IMR-90 (cell line): ENCODE measurements at regions not wholly inside any gene's neighbourhood (a gene's known extent, or its start where the extent isn't known, plus 50 kb on each side); places are given as distances from the start of the nearest gene placed in this dataset.

Source experiments
- ATAC-seq: fragments of 200-7000 bp; cut with Tn5 transposase; 2 replicates; pipeline ENCODE4 v1.9.1; 2020; ENCODE audit warnings: low read depth, mild to moderate bottlenecking, moderate library complexity
- BruUV-seq: library from RNA; stranded (reverse); fragments of 400-500 nt; replicated peaks from 2 replicates; lab custom pipeline; 2021; lab: Mats Ljungman, UMichigan
- CTCF ChIA-PET: fragments of 300-600 bp; formaldehyde crosslinking; extraction: SDS; loops from one replicate; lab custom pipeline; 2021; ENCODE audit warnings: antibody characterized with exemption; lab: Yijun Ruan, JAX
- POLR2A ChIA-PET: fragments of 300-600 bp; sonication (Branson Sonifier 250); formaldehyde crosslinking; loops from one replicate; lab custom pipeline; 2022; ENCODE audit warnings: antibody characterized with exemption; ENCODE audit not compliant: unreplicated experiment; lab: Charles Lee
- DNase-seq: peaks from one replicate; pipeline ENCODE4 v3.0.0; 2013
- H2AFZ ChIP-seq: replicated peaks from 2 replicates; pipeline ENCODE3; 2013; ENCODE audit warnings: low read length, mild to moderate bottlenecking; ENCODE audit not compliant: poor library complexity
- H2AK5ac ChIP-seq: 2 replicates; pipeline ENCODE4 v1.6.1; 2013; ENCODE audit warnings: low read depth, low read length, inconsistent platforms
- H2AK9ac ChIP-seq: replicated peaks from 2 replicates; pipeline ENCODE3; 2013; ENCODE audit warnings: mild to moderate bottlenecking, low read depth, low read length, moderate library complexity; ENCODE audit not compliant: poor library complexity
- H2BK120ac ChIP-seq: 2 replicates; pipeline ENCODE4 v1.6.1; 2013; ENCODE audit warnings: low read depth, low read length, inconsistent platforms
- H2BK15ac ChIP-seq: 3 replicates; pipeline ENCODE4 v1.6.1; 2013; ENCODE audit warnings: low read depth, low read length, inconsistent platforms
- H2BK20ac ChIP-seq: 2 replicates; pipeline ENCODE4 v1.6.1; 2013; ENCODE audit warnings: low read depth, mild to moderate bottlenecking, inconsistent platforms, low read length, moderate library complexity
- H2BK5ac ChIP-seq: 2 replicates; pipeline ENCODE4 v1.6.1; 2013; ENCODE audit warnings: mild to moderate bottlenecking, low read depth, low read length, inconsistent platforms; ENCODE audit not compliant: poor library complexity, severe bottlenecking
- H3K14ac ChIP-seq: replicated peaks from 2 replicates; pipeline ENCODE4 v1.6.1; 2013; ENCODE audit warnings: low read depth, low read length, inconsistent platforms
- H3K18ac ChIP-seq: 2 replicates; pipeline ENCODE4 v1.6.1; 2013; ENCODE audit warnings: low read depth, low read length, control low read depth
- H3K23ac ChIP-seq: 2 replicates; pipeline ENCODE4 v1.6.1; 2013; ENCODE audit warnings: low read depth, low read length, inconsistent platforms
- H3K27ac ChIP-seq: 2 replicates; pipeline ENCODE4 v1.5.1; 2013; ENCODE audit warnings: mild to moderate bottlenecking, control low read depth, low read length; ENCODE audit not compliant: insufficient read depth
- H3K27me3 ChIP-seq: 2 replicates; pipeline ENCODE4 v1.6.1; 2013; ENCODE audit warnings: low read length; ENCODE audit not compliant: control insufficient read depth, insufficient read depth
- H3K36me3 ChIP-seq: 2 replicates; pipeline ENCODE4 v1.6.1; 2013; ENCODE audit warnings: low read length, mixed read lengths; ENCODE audit not compliant: control insufficient read depth, insufficient read depth
- H3K4ac ChIP-seq: 2 replicates; pipeline ENCODE4 v1.6.1; 2013; ENCODE audit warnings: low read depth, low read length, inconsistent platforms
- H3K4me1 ChIP-seq: 2 replicates; pipeline ENCODE4 v1.6.1; 2013; ENCODE audit warnings: low read length, mixed read lengths; ENCODE audit not compliant: control insufficient read depth, insufficient read depth
- H3K4me2 ChIP-seq: 2 replicates; pipeline ENCODE4 v1.6.1; 2013; ENCODE audit warnings: low read depth, mild to moderate bottlenecking, control low read depth, low read length, moderate library complexity
- H3K4me3 ChIP-seq: 2 replicates; pipeline ENCODE4 v1.5.1; 2013; ENCODE audit warnings: low read depth, mild to moderate bottlenecking, control low read depth, low read length, moderate library complexity; ENCODE audit not compliant: insufficient read depth
- H3K56ac ChIP-seq: 2 replicates; pipeline ENCODE4 v1.6.1; 2013; ENCODE audit warnings: low read length, inconsistent platforms; ENCODE audit not compliant: insufficient read depth; ENCODE audit errors: extremely low read depth
- H3K79me1 ChIP-seq, 2 experiments: 2 replicates each; pipeline ENCODE4 v1.6.1; 2013; ENCODE audit warnings: low read length in 2 of 2, inconsistent platforms in 1 of 2, low read depth in 1 of 2
- H3K9ac ChIP-seq: 2 replicates; pipeline ENCODE4 v1.6.1; 2013; ENCODE audit warnings: low read depth, low read length, control low read depth
- H3K9me1 ChIP-seq: 2 replicates; pipeline ENCODE4 v1.6.1; 2013; ENCODE audit warnings: low read length, inconsistent platforms; ENCODE audit not compliant: insufficient read depth
- H3K9me3 ChIP-seq: 2 replicates; pipeline ENCODE4 v1.6.1; 2013; ENCODE audit warnings: low read length; ENCODE audit not compliant: control insufficient read depth, insufficient read depth
- H4K20me1 ChIP-seq: 2 replicates; pipeline ENCODE4 v1.6.1; 2013; ENCODE audit warnings: low read length, inconsistent platforms; ENCODE audit not compliant: insufficient read depth
- H4K5ac ChIP-seq: 2 replicates; pipeline ENCODE4 v1.6.1; 2013; ENCODE audit warnings: mild to moderate bottlenecking, low read depth, low read length, control low read depth
- H4K8ac ChIP-seq, 2 experiments: 2 replicates each; pipeline ENCODE4 v1.6.1; 2013; ENCODE audit warnings: low read depth in 2 of 2, low read length in 2 of 2, control low read depth in 1 of 2, inconsistent platforms in 1 of 2
- H4K91ac ChIP-seq: 2 replicates; pipeline ENCODE4 v1.6.1; 2013; ENCODE audit warnings: low read depth, low read length, inconsistent platforms; ENCODE audit not compliant: insufficient read depth
- BHLHE40 ChIP-seq: fragments of 150-350 bp; IDR thresholded peaks from 2 replicates; pipeline ENCODE4 v1.6.1; 2016; ENCODE audit warnings: mild to moderate bottlenecking, low read depth, low read length
- CHD1 ChIP-seq: IDR thresholded peaks from 2 replicates; pipeline ENCODE4 v1.6.1; 2012; ENCODE audit warnings: low read depth, low read length, improper control_type of control experiment
- FOS ChIP-seq: fragments of 150-350 bp; IDR thresholded peaks from 2 replicates; pipeline ENCODE4 v1.6.1; 2016; ENCODE audit warnings: low read depth, low read length
- MAFK ChIP-seq: IDR thresholded peaks from 2 replicates; pipeline ENCODE4 v1.6.1; 2012; ENCODE audit warnings: low read depth, low read length, improper control_type of control experiment
- MAZ ChIP-seq: IDR thresholded peaks from 2 replicates; pipeline ENCODE4 v1.6.1; 2012; ENCODE audit warnings: low read depth, mild to moderate bottlenecking, low read length, improper control_type of control experiment, moderate library complexity, borderline replicate concordance
- MXI1 ChIP-seq: IDR thresholded peaks from 2 replicates; pipeline ENCODE4 v1.6.1; 2012; ENCODE audit warnings: low read depth, mild to moderate bottlenecking, low read length, moderate library complexity, borderline replicate concordance
- NFE2L2 ChIP-seq: fragments of 150-350 bp; IDR thresholded peaks from 2 replicates; pipeline ENCODE4 v1.6.1; 2016; ENCODE audit warnings: low read depth, mild to moderate bottlenecking, low read length
- POLR2A ChIP-seq: IDR thresholded peaks from 2 replicates; pipeline ENCODE4 v1.6.1; 2012; ENCODE audit warnings: mild to moderate bottlenecking, low read depth, low read length
- RAD21 ChIP-seq: IDR thresholded peaks from 2 replicates; pipeline ENCODE4 v1.6.1; 2012; ENCODE audit warnings: low read length, improper control_type of control experiment
- RCOR1 ChIP-seq: IDR thresholded peaks from 2 replicates; pipeline ENCODE4 v1.6.1; 2012; ENCODE audit warnings: mild to moderate bottlenecking, low read length, improper control_type of control experiment; ENCODE audit not compliant: insufficient replicate concordance
- RFX5 ChIP-seq: IDR thresholded peaks from 2 replicates; pipeline ENCODE4 v1.8.0; 2012; ENCODE audit warnings: low read depth, mild to moderate bottlenecking, low read length, moderate library complexity
- SMC3 ChIP-seq: fragments of 150-350 bp; IDR thresholded peaks from 2 replicates; pipeline ENCODE4 v1.6.1; 2016; ENCODE audit warnings: low read depth, mild to moderate bottlenecking, antibody characterized with exemption, low read length, moderate library complexity
- WGBS, 2 experiments: methylation state at CpG; one replicate each; pipeline versions ENCODE4 v1.1.5 to v1.1.7; 2013; ENCODE audit warnings: missing lambda C conversion rate in 2 of 2; ENCODE audit not compliant: insufficient read length in 1 of 2; ENCODE audit errors: extremely low coverage in 2 of 2; 5-methylcytosine and 5-hydroxymethylcytosine counted together
- dilution Hi-C: fragments of 300-500 bp; cut with HindIII; formaldehyde crosslinking; loops from one replicate; pipeline ENCODE4 v1.14.3; 2018; ENCODE audit warnings: low sequenced_read_pairs; ENCODE audit not compliant: unreplicated experiment
- in situ Hi-C: fragments of 300-500 bp; cut with MboI; formaldehyde crosslinking; loops from 3 replicates; pipeline ENCODE4 v1.14.3; 2019; ENCODE audit warnings: low sequenced_read_pairs, inconsistent platforms, mixed read lengths
- intact Hi-C: fragments of 100-400 bp; cut with micrococcal nuclease; formaldehyde crosslinking; loops from 2 replicates; pipeline ENCODE4 v1.10.0; 2022
- TF ChIP-seq, protein P1 (sequence below): fragments of 150-350 bp; IDR thresholded peaks from 2 replicates; pipeline ENCODE4 v1.6.1; 2017; ENCODE audit warnings: mild to moderate bottlenecking, antibody characterized with exemption, low read length, low read depth
- TF ChIP-seq, protein P2 (sequence below): fragments of 150-350 bp; IDR thresholded peaks from 2 replicates; pipeline ENCODE4 v1.6.1; 2016; ENCODE audit warnings: low read depth, mild to moderate bottlenecking, low read length, moderate library complexity, borderline replicate concordance
- TF ChIP-seq, protein P3 (sequence below): conservative IDR thresholded peaks from 2 replicates; pipeline ENCODE4 v1.5.1; 2012; ENCODE audit warnings: mild to moderate bottlenecking, low read depth, low read length, improper control_type of control experiment

DNA sequence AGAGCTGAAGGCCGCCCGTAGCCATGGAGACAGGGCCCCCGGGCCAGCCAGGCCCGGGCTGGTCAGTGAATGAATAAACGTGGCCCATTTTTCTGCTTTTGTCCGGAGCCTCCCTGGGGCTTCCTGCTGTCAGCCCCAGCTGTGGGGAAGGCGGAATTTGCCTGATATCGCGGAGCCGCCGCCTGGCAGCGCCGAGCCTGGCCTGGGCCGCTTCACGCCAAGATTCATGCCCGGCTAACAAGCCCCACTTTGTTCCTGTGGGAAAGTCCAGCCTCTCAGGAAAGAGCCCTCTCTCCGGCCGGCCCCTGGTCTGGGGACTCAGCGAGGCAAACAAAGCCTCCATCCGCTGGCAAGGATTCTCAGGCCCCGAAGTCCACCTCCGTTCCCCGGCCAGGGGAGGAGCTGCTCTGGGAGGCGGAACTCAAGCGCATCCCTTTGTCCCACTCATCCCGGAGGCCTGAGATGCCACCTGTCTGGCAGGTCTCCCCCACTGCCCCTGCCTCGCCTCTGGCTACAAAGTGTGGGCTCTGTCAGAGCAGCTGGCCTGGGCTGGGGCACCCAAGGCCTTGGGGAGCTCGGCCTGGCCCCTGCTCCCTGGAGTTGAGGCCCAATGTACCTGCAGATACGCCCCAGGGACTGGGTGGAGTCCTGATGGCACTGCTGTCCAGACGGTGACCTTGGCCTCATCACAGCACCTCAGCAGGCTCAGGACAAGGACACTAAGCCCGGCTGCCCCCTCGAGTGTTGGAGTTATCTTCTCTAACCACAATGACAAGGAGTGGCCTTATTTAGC is 51.6 kb upstream of the SLC6A11 start:
- ChIA-PET POLR2A (no interaction called here), CTCF (interaction anchor here (0.6 kb wide), 1 partner anchor 33 kb away, joined by 3 read pairs; no protein-coding TSS in a partner anchor)
- in situ Hi-C loops = loop anchor here (25.0 kb wide), 2 partner anchors 573 to 898 kb away; no protein-coding TSS in a partner anchor
- intact Hi-C loops = no loop called here
- Histone ChIP-seq H3K9me3 (no peaks in the 10 kb centered on the region), H3K79me1 (no peaks in the 10 kb centered on the region), H3K23ac (no peak overlapping the region), H3K4me1 (no peaks in the 10 kb centered on the region), H2AK5ac (no peak overlapping the region), H3K27ac (no peak overlapping the region), H4K5ac (no peak overlapping the region), H3K18ac (no peak overlapping the region), H3K4ac (no peak overlapping the region), H2BK15ac (no peak overlapping the region), H3K9me1 (no peaks in the 10 kb centered on the region), H3K4me3 (no peak overlapping the region), H2AFZ (no peak overlapping the region), H2BK20ac (no peak overlapping the region), H3K4me2 (no peak overlapping the region), H2BK5ac (no peak overlapping the region), H4K91ac (no peak overlapping the region), H3K56ac (no peak overlapping the region), H2AK9ac (no peak overlapping the region), H4K20me1 (no peaks in the 10 kb centered on the region), H4K8ac (no peak overlapping the region), H3K36me3 (no peaks in the 10 kb centered on the region), H3K9ac (no peak overlapping the region), H3K27me3 (peaks cover 4% of the 10 kb centered on the region; the same call in 1 of the 2 replicates), H3K14ac (no peak overlapping the region), H2BK120ac (no peak overlapping the region)
- BruUV-seq = no TSS peak
- no peak for DNase-seq
- WGBS, 2 experiments = 35% methylated on average over 14 of the region's 32 CpGs; no CpG with 5 or more reads in 1 of the 2 experiments
- no peak for ATAC-seq
- dilution Hi-C loops = no loop called here
- TF ChIP-seq FOS (no peak), MAFK (no peak), BHLHE40 (no peak), RCOR1 (no peak), MXI1 (no peak), CHD1 (no peak), MAZ (no peak), NFE2L2 (no peak), RFX5 (no peak), SMC3 (no peak), RAD21 (no peak), POLR2A (no peak)
- TF ChIP-seq, protein P1, sequence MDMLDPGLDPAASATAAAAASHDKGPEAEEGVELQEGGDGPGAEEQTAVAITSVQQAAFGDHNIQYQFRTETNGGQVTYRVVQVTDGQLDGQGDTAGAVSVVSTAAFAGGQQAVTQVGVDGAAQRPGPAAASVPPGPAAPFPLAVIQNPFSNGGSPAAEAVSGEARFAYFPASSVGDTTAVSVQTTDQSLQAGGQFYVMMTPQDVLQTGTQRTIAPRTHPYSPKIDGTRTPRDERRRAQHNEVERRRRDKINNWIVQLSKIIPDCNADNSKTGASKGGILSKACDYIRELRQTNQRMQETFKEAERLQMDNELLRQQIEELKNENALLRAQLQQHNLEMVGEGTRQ = no peak
- TF ChIP-seq, protein P2, sequence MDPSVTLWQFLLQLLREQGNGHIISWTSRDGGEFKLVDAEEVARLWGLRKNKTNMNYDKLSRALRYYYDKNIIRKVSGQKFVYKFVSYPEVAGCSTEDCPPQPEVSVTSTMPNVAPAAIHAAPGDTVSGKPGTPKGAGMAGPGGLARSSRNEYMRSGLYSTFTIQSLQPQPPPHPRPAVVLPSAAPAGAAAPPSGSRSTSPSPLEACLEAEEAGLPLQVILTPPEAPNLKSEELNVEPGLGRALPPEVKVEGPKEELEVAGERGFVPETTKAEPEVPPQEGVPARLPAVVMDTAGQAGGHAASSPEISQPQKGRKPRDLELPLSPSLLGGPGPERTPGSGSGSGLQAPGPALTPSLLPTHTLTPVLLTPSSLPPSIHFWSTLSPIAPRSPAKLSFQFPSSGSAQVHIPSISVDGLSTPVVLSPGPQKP = no peak
- TF ChIP-seq, protein P3, sequence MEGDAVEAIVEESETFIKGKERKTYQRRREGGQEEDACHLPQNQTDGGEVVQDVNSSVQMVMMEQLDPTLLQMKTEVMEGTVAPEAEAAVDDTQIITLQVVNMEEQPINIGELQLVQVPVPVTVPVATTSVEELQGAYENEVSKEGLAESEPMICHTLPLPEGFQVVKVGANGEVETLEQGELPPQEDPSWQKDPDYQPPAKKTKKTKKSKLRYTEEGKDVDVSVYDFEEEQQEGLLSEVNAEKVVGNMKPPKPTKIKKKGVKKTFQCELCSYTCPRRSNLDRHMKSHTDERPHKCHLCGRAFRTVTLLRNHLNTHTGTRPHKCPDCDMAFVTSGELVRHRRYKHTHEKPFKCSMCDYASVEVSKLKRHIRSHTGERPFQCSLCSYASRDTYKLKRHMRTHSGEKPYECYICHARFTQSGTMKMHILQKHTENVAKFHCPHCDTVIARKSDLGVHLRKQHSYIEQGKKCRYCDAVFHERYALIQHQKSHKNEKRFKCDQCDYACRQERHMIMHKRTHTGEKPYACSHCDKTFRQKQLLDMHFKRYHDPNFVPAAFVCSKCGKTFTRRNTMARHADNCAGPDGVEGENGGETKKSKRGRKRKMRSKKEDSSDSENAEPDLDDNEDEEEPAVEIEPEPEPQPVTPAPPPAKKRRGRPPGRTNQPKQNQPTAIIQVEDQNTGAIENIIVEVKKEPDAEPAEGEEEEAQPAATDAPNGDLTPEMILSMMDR = no peak
